ENCODE measurements at regions not wholly inside any gene's neighbourhood (a gene's known extent, or its start where the extent isn't known, plus 50 kb on each side); places are given as distances from the start of the nearest gene placed in this dataset.

DNA sequence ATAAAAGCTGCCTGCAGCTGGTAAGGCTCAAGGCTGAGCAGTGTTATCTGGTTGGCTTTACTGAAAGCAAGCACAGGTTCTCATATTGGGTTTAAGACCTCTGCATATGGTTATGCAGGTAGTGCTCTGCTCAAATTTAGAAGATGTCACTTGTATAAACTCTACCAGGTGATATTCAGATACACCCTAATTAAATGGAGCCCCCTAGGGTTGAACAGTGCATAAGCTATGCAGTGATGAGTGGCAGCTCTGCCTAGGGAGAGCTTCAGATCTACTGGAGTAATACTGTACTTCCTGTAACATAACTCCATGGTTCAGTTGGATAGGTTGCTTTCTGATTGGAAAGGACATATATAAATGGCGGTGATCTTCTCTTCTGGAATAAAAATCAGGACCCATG is 222.7 kb downstream of the CYRIA start:
- peaks cover 6% of the 10 kb centered on the region for H3K36me3 Mint-ChIP-seq
- H3K4me1 Mint-ChIP-seq (ENCODE audit: unreplicated experiment), result peaks cover 10% of the 10 kb centered on the region
- H3K4me3 Mint-ChIP-seq, result no peak overlapping the region

GRCh38 chr2:16441431-16441830 is 224.2 kb downstream of the CYRIA start:
- no peak for DNase-seq (ENCODE audit: extremely low spot score, unreplicated experiment)
- H3K27ac Mint-ChIP-seq, result no peak overlapping the region
- TF ChIP-seq, protein P1, sequence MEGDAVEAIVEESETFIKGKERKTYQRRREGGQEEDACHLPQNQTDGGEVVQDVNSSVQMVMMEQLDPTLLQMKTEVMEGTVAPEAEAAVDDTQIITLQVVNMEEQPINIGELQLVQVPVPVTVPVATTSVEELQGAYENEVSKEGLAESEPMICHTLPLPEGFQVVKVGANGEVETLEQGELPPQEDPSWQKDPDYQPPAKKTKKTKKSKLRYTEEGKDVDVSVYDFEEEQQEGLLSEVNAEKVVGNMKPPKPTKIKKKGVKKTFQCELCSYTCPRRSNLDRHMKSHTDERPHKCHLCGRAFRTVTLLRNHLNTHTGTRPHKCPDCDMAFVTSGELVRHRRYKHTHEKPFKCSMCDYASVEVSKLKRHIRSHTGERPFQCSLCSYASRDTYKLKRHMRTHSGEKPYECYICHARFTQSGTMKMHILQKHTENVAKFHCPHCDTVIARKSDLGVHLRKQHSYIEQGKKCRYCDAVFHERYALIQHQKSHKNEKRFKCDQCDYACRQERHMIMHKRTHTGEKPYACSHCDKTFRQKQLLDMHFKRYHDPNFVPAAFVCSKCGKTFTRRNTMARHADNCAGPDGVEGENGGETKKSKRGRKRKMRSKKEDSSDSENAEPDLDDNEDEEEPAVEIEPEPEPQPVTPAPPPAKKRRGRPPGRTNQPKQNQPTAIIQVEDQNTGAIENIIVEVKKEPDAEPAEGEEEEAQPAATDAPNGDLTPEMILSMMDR (conservative IDR thresholded peaks at IDR 0.05), result no peak
- H3K4me1 Mint-ChIP-seq (ENCODE audit: unreplicated experiment), result peaks cover 10% of the 10 kb centered on the region
- peaks cover 6% of the 10 kb centered on the region for H3K36me3 Mint-ChIP-seq
- no peak overlapping the region for H3K4me3 Mint-ChIP-seq
- peaks cover 4% of the 10 kb centered on the region for H3K27me3 Mint-ChIP-seq
- peaks cover 15% of the 10 kb centered on the region for H3K9me3 Mint-ChIP-seq

More for the DNA sequence above, 222.7 kb downstream of the CYRIA start:
- Mint-ChIP-seq H3K27me3 (peaks cover 4% of the 10 kb centered on the region), H3K27ac (no peak overlapping the region), H3K9me3 (peaks cover 15% of the 10 kb centered on the region)
- DNase-seq (ENCODE audit: extremely low spot score, unreplicated experiment), result no peak
- TF ChIP-seq, protein P1 (conservative IDR thresholded peaks at IDR 0.05), result no peak

DNA sequence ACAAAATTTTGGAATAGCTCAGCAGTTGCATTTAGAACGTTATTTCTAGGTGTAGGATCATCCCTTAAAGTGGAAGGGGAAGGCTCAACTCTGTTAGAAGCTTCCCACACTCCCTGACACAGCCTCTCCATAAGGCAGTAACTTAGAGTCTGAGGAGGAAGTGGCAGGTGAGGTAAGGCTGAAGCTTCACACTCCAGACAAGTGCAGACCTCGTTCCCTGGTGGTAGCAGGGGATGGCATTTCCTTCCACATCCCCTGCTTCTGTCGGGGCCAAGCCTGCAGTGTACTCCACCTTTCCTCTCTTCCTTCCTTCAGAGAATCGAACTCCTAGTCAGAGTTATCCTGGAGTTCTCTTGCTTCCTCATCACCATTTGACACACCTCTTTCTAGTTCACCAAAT is 224.7 kb downstream of the CYRIA start:
- peaks cover 4% of the 10 kb centered on the region for H3K27me3 Mint-ChIP-seq
- peaks cover 10% of the 10 kb centered on the region for H3K4me1 Mint-ChIP-seq (ENCODE audit: unreplicated experiment)
- TF ChIP-seq, protein P1 (conservative IDR thresholded peaks at IDR 0.05), result no peak
- H3K36me3 Mint-ChIP-seq, result peaks cover 6% of the 10 kb centered on the region
- peaks cover 15% of the 10 kb centered on the region for H3K9me3 Mint-ChIP-seq
- no peak overlapping the region for H3K4me3 Mint-ChIP-seq
- no peak for DNase-seq (ENCODE audit: extremely low spot score, unreplicated experiment)
- H3K27ac Mint-ChIP-seq, result no peak overlapping the region

DNA sequence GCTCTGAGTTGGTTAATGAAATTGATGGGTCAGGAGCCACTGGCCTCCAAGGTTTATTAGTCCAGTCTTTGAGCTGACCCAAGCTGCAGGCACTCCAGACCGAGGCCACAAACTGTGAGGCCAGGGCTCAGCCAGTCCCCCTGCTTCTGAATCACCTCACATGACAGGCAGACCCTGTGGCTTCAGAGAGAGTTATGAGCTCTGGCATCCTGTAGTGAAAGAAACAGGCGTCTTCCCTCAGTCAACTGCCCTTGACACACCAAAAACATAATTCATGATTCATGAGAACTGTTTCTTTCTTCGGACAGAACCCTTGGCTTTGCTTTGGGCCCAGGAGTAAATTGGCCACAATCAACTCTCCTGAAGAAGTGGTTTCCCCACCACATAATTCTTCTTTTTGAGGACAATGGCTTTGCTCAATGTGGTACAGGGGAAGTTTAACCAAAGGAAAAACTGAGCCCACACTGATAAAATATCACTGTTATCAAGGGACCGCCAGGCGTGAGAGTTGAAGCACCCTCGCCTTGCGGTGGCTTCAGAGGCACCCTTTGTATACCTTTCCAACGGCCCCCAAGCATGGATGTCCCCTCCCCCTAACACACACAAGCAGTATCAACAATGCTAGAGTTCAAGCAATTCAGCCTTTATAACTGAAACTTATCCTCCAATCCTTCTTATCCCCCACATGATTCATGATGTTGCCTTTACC is 226.9 kb downstream of the CYRIA start:
- Mint-ChIP-seq H3K4me1 (ENCODE audit: unreplicated experiment) (peaks cover 22% of the 10 kb centered on the region), H3K9me3 (peaks cover 8% of the 10 kb centered on the region), H3K36me3 (peaks cover 6% of the 10 kb centered on the region), H3K27ac (no peak overlapping the region), H3K4me3 (no peak overlapping the region), H3K27me3 (peaks cover 4% of the 10 kb centered on the region)
- TF ChIP-seq, protein P1 (conservative IDR thresholded peaks at IDR 0.05), result no peak
- DNase-seq (ENCODE audit: extremely low spot score, unreplicated experiment), result no peak

- H3K27ac Mint-ChIP-seq, result no peak overlapping the region
- H3K27me3 Mint-ChIP-seq, result peaks cover 4% of the 10 kb centered on the region
Observed at GRCh38 chr2:16437189-16437588, 228.4 kb downstream of the CYRIA start.

More at GRCh38 chr2:16437189-16437588, 228.4 kb downstream of the CYRIA start:
- Mint-ChIP-seq H3K36me3 (peaks cover 6% of the 10 kb centered on the region), H3K4me3 (no peak overlapping the region), H3K4me1 (ENCODE audit: unreplicated experiment) (peaks cover 26% of the 10 kb centered on the region), H3K9me3 (peaks cover 8% of the 10 kb centered on the region)
- TF ChIP-seq, protein P1 (conservative IDR thresholded peaks at IDR 0.05), result no peak
- no peak for DNase-seq (ENCODE audit: extremely low spot score, unreplicated experiment)

Measured in type B pancreatic cell (in vitro differentiated cells).